GM06990 (cell line): ENCODE measurements at regions not wholly inside any gene's neighbourhood (a gene's known extent, or its start where the extent isn't known, plus 50 kb on each side); places are given as distances from the start of the nearest gene placed in this dataset.

ENCODE experiments used
- DNase-seq: peaks from one replicate; pipeline ENCODE4 v3.0.0-alpha.2; 2011; ENCODE audit not compliant: insufficient read length; ENCODE audit errors: extremely low read depth
- H3K27me3 ChIP-seq: replicated peaks from 2 replicates; pipeline ENCODE4 v1.6.0; 2011; ENCODE audit warnings: low read length; ENCODE audit not compliant: control insufficient read depth, insufficient read depth
- H3K36me3 ChIP-seq: 2 replicates; pipeline ENCODE4 v1.5.1; 2011; ENCODE audit warnings: low read length; ENCODE audit not compliant: control insufficient read depth, insufficient read depth
- H3K4me3 ChIP-seq: replicated peaks from 2 replicates; pipeline ENCODE4 v1.5.1; 2011; ENCODE audit warnings: low read depth, mild to moderate bottlenecking, control low read depth, low read length
- CTCF ChIP-seq: IDR thresholded peaks from 2 replicates; pipeline ENCODE4 v1.5.1; 2011; ENCODE audit warnings: low read length, control low read depth, mild to moderate bottlenecking, inconsistent platforms; ENCODE audit not compliant: insufficient read depth, poor library complexity, severe bottlenecking

DNA sequence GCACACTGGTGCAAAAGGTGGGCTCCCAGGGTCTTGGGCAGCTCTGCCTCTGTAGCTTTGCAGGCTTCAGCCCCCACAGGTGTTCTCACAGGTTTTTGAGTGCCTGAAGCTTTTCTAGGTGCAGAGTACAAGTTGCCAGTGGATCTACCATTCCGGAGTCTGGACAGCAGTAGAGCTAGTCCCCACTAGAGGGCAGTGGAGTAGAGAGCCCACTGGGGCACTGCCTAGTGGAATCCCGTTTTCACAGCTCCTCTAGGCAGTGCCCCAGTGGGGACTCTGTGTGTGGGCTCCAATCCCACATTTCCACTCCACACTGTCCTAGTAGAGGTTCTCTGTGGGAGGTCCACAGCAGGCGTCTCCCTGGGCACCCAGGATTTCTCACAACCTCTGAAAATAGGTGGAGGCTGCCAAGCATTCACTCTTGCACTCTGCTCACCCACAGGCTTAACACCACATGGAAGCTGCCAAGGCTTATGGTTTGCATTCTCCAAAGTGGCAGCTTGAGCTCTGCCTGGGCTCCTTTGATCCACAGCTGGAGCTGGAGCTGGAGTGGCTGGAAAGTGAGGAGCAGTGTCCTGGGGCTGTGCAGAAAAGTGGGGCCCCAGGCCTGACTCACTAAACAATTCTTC lies 86.3 kb upstream of the PROKR2 start:
- Histone ChIP-seq H3K27me3 (no peaks in the 10 kb centered on the region; the same call in 1 of the 2 replicates), H3K36me3 (no peaks in the 10 kb centered on the region), H3K4me3 (no peak overlapping the region)
- DNase-seq, result no peak
- TF ChIP-seq CTCF, result peak; percentile 87

- no peak overlapping the region for H3K4me3 ChIP-seq
- no peak for DNase-seq
- no peaks in the 10 kb centered on the region; the same call in 1 of the 2 replicates for H3K27me3 ChIP-seq
- H3K36me3 ChIP-seq, result no peaks in the 10 kb centered on the region
- no peak for TF ChIP-seq CTCF
These were observed 84.6 kb upstream of the PROKR2 start for GRCh38 chr20:5401277-5401875.

- H3K4me3 ChIP-seq, result no peak overlapping the region
- no peak for DNase-seq
- no peaks in the 10 kb centered on the region; the same call in 1 of the 2 replicates for H3K27me3 ChIP-seq
- no peaks in the 10 kb centered on the region for H3K36me3 ChIP-seq
- TF ChIP-seq CTCF, result no peak
These were observed 83.5 kb upstream of the PROKR2 start for GRCh38 chr20:5400164-5400762.

DNA sequence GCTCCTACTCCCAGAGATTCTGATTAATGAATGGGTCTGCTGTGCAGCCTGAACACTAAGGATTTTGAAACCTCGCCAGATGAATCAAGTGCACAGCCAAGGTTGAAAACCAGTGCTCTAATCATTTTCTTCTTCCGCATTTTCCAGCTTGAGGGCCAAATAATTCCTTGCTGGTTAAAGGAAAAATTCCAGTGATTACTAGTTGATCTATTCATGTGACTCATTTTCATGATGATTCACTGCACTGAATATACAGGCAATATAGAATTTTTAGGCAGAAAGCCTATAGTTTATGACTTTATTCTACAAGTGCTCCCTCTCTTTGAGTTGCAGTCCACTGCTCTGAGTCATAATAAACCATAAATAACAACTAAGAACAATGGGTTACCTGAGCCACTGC lies 80.6 kb upstream of the PROKR2 start:
- no peak for TF ChIP-seq CTCF
- Histone ChIP-seq H3K4me3 (no peak overlapping the region), H3K27me3 (no peaks in the 10 kb centered on the region; the same call in 1 of the 2 replicates), H3K36me3 (no peaks in the 10 kb centered on the region)
- no peak for DNase-seq

- H3K36me3 ChIP-seq, result no peaks in the 10 kb centered on the region
- H3K27me3 ChIP-seq, result no peaks in the 10 kb centered on the region; the same call in none of the 2 replicates
- no peak for TF ChIP-seq CTCF
- DNase-seq, result no peak
- no peak overlapping the region for H3K4me3 ChIP-seq
These were observed 79.4 kb upstream of the PROKR2 start for GRCh38 chr20:5395932-5396727.
